ENCODE measurements at regions not wholly inside any gene's neighbourhood (a gene's known extent, or its start where the extent isn't known, plus 50 kb on each side); places are given as distances from the start of the nearest gene placed in this dataset.
"Not testable (repeated sequence)": the region's sequence is repeated elsewhere in the genome, so short reads cannot be mapped to it uniquely, and the experiment has no call there.

DNA sequence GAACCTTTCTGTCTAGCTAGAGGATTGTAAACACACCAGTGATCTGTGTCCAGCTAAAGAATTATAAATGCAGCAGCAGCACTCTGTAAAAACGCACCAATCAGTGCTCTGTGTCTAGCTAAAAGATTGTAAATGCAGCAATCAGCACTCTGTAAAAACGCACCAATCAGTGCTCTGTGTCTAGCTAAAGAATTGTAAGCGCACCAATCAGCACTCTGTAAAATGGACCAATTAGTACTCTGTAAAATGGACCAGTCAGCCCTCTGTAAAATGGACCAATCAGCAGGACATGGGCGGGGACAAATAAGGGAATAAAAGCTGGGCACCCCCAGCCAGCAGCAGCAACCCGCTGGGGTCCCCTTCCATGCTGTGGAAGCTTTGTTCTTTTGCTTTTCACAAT, 204.1 kb upstream of the UBL3 start:
- not testable (repeated sequence) for DNase-seq

DNA sequence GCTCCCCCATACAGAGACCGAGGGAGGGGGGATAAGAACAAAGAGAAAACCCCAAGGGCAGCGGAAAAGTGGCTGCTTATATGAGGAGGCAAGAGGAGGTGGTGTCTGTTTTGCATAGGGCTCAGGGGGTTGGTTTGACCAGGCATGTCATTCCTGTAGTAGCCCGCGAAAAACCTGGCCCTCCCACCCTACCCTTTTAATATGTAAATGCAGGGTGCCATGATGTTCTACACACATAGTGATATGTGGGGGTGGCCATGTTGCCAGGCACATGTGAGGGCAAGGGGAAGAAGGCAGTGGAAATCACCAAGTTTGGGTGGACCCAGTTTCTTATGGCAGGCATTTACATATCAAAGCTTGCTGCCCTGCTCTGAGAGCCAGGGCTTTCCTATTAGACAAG, 203.5 kb upstream of the UBL3 start:
- no peak for DNase-seq

DNA sequence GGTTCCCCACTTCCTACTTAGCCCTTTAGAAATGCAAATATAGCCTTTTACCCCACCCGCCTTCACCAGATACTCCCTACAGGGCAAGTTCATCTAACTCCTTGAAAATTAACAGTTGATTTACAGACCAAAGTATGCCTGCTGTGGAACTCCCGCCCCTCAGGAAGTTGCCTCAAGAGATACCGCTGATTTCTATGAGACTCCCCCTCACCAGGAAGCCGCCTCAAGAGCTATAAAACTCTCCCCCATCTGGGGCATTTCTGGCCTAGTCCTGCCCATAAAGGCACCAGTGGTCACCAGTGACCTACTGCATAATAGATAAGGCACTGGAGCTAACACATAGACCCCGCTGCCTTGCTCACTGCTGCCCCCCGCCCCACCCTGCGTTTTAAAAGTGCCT, 201.7 kb upstream of the UBL3 start:
- no peak for DNase-seq

DNA sequence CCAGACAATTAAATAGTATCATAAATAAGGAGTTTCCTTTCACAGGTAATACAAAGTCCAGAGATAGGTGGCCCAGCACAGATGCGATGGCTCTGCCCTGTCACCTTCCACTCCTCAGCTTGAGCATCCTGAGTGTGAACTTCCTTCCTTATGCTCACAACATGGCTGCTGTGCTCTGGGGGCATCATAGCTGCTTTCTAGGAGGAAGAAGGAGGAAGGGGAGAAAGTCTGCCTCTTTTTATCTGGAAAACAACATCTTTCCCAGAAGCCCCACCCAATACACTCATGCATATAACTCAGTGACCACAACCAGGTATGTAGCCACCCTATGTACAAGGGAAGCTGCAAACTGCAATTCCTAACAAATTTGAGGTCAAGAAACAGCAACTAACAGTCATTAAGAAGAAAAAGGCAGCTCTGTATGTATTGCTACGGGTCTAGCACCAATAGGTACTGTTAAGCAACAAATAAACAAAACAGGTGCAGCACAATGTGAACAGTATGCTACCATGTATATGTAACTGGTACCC, 201.2 kb upstream of the UBL3 start:
- DNase-seq, result no peak

DNA sequence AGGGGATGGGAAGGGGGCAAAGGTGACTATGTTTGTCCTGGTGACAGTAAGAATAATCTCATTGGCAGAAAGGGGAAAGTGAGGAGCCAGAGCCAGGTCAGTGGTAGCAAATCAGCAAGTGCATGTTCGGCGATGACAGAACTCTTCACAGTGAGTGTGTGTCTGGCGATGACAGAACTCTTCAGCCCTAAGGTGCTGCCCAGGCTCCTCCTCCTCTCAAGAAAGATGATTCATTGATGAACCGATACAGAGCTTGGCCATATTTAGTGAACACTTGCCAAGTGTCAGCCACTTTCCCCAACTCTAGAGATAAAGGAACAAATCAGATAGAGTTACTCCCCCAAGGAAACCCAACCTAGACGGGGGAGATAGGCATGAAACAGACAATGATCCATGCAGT, 199.3 kb upstream of the UBL3 start:
- DNase-seq, result peak; percentile 10

DNA sequence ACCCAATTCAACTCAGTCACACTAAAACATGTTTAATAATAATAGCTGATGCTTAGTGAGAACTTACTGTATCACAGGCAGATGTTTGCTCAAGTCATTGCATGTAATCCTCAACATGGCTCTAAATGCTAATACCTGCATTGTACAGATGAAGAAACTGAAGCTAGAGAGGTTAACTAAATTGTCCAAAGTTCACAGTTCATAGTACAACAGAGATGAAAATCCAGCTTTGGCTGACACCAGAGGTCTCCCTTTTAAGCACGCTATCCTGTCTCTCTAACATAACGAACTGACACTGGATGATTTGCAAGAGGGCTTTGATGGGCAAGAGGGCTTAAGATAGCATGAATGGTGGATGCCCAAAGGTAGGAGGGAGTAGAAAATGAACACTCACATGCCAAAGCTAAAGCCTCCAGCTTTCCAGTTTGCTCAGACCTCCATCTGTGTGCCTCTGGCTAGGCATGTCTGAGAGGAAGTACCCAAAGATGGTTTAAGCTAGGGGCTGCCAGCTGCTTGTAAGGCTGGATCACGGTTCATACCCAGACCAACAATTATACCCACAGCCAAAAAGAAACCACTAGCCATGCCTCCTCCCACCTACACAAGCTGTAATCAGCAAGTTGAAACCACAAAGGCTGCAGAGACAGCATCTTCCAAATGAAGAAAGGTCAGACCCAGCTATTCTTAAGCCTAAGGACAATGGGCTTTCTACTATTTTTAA, 196.9 kb upstream of the UBL3 start:
- DNase-seq, result no peak

DNA sequence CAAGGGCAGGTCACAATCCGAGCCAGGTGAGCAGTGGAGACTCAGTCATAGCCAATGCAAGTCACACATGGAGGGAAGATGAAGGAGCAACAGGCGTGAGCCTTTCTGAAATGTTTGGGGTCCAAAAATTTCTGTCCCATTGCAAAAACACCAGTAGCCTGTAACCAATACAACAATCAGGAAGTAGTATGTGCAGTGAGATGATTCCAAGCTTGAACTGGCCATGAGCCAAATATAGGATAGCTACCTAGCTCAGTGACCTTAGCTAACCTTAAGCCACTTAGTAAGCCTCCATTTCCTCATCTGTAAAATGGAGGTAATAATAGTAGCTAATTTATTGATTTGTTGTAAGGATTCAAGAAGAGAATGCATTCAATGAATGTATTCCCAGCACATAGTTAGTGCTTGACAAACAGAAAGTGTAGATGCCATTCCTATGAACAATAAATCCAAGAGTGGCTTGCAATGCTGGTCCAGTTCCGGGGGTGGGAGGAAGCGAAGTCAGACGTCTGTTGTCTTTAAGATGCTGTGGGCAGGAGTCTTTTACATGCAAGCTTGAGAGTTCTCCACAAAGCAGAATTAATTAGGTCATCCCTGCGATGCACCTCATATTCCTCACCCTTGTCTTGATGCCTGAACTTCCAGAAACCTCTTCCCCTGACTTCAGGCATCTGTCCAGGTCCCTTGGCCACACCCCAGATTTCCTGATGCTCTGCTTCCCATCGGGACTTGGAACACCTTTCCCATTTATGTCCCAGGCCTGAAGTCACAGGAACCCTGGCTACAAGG, 195.7 kb upstream of the UBL3 start:
- peak; percentile 80 for DNase-seq

DNA sequence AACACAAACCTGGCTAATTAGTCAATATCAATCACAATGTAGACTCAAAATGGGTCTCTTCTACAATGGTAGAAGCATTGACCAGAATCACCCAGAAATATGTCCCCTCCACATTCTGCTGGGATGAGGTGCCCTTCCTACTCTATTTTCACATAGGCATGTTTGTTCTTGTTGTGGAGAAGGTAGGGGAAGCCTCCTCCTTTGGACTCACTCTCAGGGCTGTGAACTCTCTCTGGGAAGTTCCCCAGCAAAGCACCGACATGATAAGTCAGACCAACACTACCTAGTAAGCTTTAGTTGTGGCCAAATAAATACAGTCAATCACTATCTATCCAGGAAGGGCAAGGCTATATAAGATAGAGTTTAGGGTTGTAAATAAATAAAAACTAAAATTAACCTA, 194.5 kb upstream of the UBL3 start:
- DNase-seq, result no peak

DNA sequence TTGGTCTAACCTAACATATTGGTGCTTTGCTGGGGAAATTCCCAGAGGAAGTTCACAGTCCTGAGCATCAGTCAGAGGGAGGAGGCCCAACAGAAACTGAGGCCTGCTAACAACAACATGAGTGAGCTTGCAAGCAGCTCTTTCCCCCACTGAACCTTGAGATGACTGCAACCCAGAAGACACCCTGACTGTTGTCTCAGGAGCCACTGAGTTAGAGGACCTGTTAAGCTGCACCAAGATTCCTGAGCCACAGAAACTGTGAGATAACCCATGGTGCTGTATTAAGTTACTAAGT, 193.2 kb upstream of the UBL3 start:
- no peak for DNase-seq

DNA sequence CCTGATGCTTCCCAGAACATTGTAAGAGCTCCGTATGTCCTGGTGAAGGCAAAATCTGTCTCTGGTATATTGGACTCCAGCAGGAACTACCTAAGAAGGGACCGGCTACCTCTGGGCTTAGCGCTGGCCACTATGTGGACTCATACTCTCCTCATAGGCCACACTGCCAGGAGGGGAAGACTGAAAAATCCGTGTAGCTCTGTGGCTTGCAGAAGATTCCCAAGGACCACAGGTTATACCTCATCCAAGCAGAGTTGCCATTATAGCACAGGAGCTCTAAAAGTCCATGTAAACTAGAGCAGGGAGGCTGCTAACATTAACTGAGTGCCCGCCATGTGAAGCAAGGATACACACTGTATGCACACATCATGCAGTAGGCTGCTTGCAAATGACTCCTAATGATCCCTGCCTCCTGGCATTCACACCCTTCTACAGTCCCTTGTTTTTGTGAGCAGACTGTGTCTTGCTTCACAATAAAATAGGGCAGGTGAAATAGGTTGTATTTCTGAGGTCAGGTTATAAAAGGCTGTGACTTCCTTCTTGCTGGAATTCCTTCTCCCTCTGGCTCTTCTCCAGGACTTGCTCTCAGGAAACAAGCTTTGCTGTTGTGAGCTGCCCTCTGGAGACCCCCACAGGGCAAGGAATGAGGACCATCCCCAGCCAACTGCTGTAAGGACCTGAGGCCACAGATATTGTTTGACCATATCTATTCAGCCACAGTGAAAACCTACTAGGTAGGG, 192.6 kb upstream of the UBL3 start:
- DNase-seq, result no peak

DNA sequence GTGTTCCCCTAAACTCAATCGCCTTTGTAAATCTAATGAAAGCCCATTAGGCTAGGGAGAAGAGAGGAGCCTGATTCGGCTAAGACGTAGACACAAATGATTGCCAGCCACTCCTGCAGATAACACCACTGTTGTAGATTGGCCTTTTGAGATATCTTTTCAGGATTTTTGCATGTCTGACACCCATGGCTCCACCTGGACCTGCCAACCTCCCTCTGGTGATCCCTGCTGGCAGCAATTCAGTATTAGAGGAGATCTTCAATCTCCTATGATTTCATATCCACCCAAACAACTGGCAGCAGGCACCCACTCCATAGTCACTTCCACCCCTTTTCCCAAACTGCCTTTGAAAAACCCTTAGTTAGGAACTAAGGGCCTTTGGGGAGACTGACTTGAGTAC, 191.9 kb upstream of the UBL3 start:
- no peak for DNase-seq

DNA sequence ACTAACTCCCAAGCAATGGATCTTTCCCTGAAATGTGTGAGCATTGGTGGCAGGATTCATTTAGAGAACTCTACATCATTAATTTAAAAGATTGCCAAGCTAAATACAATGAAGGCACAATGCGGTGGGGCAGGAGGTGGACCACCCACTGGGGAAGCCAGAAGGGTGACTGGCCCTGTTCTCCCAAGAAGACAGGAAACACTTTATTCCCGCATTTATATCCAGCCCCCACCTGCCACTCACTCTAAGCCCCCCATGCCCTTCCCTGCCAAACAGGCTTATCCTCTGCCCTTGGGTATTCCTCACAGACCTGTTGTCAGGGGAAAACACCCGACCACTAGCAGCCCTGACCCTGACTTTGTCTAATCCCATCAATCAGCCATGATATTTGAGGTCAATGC, 189.1 kb upstream of the UBL3 start:
- no peak for DNase-seq

DNA sequence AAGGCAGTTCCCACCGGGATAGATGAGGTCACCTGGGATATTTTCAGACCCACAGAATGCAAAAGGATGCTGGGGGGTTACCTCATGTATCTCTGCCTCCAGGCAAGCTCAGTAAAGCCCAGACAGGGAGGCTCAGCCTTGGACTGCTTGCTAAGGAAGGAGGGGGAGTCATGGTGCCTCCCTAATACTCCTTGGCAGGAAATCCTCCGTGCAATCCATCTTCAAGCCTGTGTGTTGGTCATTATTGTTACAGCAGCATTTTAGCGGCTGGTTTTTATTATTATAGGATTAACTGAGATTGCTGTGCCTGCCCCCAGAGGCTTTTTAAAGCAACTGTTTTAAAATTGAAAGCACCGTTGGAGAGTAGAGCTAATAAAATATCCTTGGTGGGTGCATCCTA, 188.5 kb upstream of the UBL3 start:
- peak; percentile 82 for DNase-seq

DNA sequence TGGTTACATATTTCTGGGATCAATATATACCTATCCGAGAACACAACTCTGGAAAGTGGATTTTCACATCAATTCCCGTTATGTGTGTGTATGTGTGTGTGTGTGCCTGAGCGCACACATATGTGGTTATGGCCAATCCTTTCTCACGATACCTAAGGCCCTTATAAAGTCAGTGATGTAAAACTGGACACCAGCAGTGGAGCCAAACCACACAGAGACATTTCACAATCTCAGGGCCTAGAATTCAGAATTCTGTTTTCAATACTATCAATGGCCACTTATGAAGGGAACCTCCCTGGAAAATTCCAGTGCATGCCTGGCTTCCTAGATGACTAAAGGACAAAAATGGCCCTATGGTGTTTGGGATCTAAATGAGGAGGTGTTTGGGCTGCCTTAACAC, 187.3 kb upstream of the UBL3 start:
- peak; percentile 42 for DNase-seq

DNA sequence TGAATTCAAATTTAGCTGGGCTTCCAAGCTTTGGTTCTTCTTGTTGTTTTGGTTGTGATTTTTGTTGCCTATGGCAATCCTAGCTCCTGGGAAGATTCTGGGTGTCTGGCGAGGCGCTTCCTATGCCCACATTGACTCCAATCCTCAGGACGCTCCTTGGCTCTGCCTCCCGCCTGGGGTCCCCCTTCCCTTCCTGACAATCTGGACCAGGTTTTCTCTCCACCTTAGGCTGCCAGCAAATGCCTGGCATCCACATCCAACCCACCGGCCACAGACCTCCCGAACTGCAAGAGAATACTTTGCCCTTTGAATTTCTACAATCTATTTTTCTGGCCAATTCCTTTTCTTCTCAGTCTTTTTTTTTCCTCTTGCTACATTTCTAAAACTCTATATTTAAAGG, 186.9 kb upstream of the UBL3 start:
- DNase-seq, result no peak

DNA sequence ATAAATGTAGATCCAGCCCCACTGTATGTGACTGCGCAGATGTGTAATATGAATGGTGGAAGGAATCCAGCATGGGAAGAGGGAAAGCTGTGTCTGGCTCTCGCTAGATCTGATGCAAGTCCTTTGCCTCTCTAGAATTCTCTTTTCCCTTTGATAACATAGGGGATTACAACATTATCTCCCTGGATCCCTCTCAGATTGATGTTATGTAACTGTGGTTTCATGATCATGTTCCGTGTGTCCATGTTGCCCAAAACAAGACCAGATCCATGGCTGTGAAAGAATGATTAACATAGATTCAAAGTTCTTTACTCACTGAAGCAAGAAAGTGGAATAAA, 184.0 kb upstream of the UBL3 start:
- peak; percentile 67 for DNase-seq

DNA sequence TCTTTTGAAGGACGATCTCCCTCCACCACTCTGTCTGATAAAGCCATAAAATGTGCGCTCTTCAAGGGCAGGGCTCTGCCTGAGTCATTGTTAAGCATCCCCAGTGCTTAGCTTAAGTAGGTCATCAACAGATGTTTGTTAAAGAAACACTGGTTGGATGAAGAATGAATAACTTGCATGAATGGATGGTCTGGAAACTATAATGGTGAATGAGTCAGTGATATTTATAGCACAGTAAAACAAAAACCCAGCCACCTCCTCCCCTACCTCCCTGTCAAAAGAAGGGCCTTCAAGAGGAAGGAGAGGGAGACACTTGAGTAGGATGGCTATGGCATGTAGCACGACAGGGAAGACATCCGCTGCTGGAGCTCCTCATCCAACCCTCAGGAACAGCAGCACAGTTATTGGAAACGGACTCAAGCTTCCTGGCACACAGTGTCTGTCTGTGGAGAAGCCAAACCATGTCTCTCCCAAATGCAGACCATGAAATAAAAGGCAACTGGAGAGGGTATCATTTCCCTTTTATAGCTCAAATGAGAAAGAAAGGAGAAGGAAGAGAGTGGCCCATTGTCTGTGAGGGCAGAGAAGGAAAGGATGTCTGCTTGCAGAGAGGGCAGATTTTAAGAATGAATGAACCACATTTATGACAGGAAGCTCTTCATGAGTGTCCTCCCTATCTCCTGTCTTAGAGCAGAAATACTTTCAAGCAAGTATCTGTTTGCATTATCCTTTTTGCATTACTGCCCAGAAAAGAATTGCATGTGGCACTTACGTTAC, 183.5 kb upstream of the UBL3 start:
- DNase-seq, result peak; percentile 96

DNA sequence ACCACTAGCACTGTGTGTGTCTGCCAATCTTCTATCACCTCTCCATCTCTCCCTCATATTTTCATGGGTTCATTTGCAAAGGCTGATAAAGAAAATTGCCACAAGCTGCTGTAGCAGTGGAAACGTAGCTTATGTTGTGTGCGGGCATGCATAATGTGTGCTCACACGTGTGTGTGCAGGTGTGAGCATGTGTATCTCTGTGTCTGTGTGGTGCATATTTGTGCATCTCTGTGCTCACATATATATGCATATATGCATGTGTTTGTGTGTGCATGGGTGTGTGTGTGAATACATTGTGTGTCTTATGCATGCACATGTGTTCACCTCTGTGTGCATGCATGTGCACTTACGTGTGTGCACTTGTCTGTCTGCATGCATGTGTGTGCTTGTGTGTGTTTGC, 181.8 kb upstream of the UBL3 start:
- DNase-seq, result no peak

DNA sequence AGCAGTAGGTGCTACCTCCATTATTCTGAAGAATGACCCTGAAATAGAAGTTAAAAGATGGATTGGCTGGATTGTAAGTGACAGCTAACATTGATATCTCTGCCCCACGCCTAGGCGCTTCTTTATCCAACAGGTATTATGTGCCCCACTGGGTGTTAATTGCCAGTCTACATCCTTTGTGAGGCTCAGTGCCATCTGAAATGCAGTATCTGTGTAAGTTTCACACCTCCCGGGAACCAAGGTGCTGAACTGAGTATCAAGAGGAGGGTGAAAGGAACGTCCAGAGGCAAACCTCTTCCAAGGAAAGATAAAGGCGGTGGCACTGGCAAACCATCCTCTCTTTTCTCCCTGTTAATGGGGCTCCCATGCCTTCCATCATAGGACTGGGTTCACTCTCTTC, 181.1 kb upstream of the UBL3 start:
- DNase-seq, result no peak

DNA sequence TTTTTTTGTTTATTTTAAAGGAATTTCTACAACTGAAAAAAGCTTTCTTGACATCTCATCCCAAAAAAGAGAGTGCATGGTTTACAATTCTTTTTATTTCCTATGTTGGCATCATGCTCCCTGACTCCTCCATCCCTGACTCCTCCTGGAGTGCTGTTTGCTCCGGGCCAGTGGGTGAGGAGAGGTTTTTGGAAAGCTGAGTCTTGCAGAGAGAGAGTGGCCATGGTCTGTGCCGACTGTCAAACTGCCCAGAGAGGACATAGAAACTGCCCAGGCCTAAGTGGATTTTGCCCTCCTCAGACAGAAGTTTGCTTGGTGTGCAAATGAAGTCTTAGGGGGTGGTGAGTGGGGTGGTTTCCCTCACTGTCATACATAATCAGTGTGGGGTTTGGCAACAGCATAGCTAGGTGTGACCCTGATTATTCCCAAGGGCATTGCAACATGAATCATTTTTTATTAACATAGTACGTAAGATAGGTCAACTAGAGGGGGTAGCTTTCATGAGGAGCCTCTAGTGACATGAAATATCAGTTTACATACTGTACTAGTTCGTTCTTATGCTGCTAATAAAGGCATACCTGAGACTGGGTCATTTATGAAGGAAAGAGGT, 179.8 kb upstream of the UBL3 start:
- DNase-seq, result peak; percentile 17

DNA sequence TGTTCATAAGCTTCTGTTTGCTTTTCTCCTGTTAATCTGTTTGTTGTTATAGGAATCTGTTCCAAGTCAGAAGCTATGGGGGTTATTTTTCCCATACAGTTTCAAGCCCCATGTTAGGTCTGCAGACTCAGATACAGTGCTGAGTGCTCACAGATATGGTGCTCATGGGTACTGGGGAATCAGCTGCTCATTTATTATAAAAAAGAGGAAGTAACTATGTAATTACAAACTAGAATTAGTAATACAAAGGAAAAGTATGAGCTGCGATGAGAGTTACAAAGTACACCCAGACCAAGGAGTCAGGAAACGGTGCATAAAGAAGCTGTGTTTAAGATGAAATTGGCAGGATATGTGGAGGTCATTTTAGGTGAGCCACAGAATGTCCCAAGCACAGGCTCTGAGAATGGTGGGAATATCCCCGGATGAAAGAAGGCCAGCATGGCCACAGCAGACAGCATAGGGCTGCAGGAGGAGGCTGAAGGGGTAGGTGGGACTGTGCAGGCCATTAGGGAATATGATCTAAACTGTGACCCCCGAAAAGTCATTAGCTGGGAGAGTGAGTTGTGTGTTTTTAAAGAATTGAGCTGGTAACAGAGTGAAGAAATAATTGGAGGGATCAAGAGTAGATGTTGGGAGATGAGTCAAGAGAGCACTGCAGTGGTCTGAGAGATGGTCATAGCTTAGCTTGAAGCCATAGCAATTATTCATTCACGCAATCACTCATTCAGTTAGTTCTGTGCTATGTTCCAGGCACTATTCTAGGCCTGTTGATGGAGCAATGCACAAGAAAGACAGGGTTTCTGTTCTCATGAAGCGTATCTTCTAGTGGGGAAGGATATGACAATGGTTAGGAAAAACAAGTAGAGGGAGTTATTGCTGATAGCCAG, 177.4 kb upstream of the UBL3 start:
- no peak for DNase-seq

DNA sequence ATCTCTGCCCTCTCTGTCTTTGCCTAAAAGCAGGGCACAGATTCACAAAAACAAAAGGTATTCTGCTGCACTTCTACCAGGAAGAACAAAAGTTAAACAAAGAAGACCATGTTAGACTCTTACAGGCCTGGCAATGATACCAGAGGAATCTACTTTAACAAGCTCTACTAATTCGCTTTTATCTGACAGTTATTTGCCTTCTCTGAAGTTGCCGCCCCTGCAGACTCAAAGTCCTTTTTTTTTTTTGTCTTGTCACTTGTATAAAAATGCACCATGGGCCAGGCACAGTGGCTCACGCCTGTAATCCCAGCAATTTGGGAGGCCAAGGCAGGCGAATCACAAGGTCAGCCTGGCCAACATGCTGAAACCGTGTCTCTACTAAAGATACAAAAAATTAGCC, 176.5 kb upstream of the UBL3 start:
- DNase-seq, result no peak

All from fibroblast of skin of right quadriceps (primary cell).